Panc1 (cell line): ENCODE measurements at regions not wholly inside any gene's neighbourhood (a gene's known extent, or its start where the extent isn't known, plus 50 kb on each side); places are given as distances from the start of the nearest gene placed in this dataset.

Source experiments
- ATAC-seq: fragments of 200-7000 bp; cut with Tn5 transposase; 2 replicates; pipeline ENCODE4 v1.9.1; 2020; ENCODE audit warnings: mild to moderate bottlenecking, moderate library complexity
- BruUV-seq: library from RNA; stranded (reverse); fragments of 400-500 nt; replicated peaks from 2 replicates; lab custom pipeline; 2021; lab: Mats Ljungman, UMichigan
- CTCF ChIA-PET: fragments of 300-600 bp; sonication (Branson Sonifier 250); formaldehyde crosslinking; loops from one replicate; lab custom pipeline; 2022; ENCODE audit warnings: antibody characterized with exemption; lab: Charles Lee
- POLR2A ChIA-PET: fragments of 300-600 bp; sonication (Branson Sonifier 250); formaldehyde crosslinking; loops from one replicate; lab custom pipeline; 2022; ENCODE audit warnings: antibody characterized with exemption; lab: Charles Lee
- DNase-seq: peaks from one replicate; pipeline ENCODE4 v3.0.0-alpha.2; 2010; ENCODE audit warnings: low read depth, low spot score
- H3K27ac ChIP-seq: 2 replicates; pipeline ENCODE4 v1.5.1; 2011; ENCODE audit warnings: mild to moderate bottlenecking, low read length, inconsistent platforms
- H3K27me3 ChIP-seq: fragments of 200-500 bp; sonication (Bioruptor generic); 2 replicates; pipeline ENCODE4 v1.6.0; 2014; ENCODE audit warnings: low read length, inconsistent platforms; ENCODE audit not compliant: control insufficient read depth, insufficient read depth
- H3K36me3 ChIP-seq: fragments of 200-500 bp; sonication (Bioruptor generic); 2 replicates; pipeline ENCODE4 v1.5.1; 2014; ENCODE audit warnings: inconsistent platforms, mild to moderate bottlenecking, low read length, moderate library complexity; ENCODE audit not compliant: control insufficient read depth, insufficient read depth
- H3K4me1 ChIP-seq: 2 replicates; pipeline ENCODE4 v1.5.1; 2011; ENCODE audit warnings: inconsistent platforms, mild to moderate bottlenecking, low read length, moderate library complexity; ENCODE audit not compliant: control insufficient read depth, insufficient read depth
- H3K4me3 ChIP-seq, 2 experiments: 2 replicates each; pipeline ENCODE4 v1.5.1; 2011 to 2012; ENCODE audit warnings: low read depth in 2 of 2, low read length in 2 of 2, mild to moderate bottlenecking in 2 of 2, inconsistent platforms in 1 of 2, moderate library complexity in 1 of 2
- H3K9me3 ChIP-seq: fragments of 200-500 bp; sonication (Bioruptor generic); 2 replicates; pipeline ENCODE4 v1.5.1; 2014; ENCODE audit warnings: low read depth, mild to moderate bottlenecking, inconsistent platforms, low read length, moderate library complexity; ENCODE audit not compliant: control insufficient read depth, insufficient read depth
- CTCF ChIP-seq: fragments of 450-650 bp; IDR thresholded peaks from 2 replicates; pipeline ENCODE4 v1.5.1; 2017; ENCODE audit warnings: mild to moderate bottlenecking
- POLR2AphosphoS5 ChIP-seq: IDR thresholded peaks from 2 replicates; pipeline ENCODE4 v1.6.1; 2012; ENCODE audit warnings: mild to moderate bottlenecking, low read depth, low read length, moderate library complexity
- SIN3A ChIP-seq: IDR thresholded peaks from 2 replicates; pipeline ENCODE4 v1.6.1; 2012; ENCODE audit warnings: low read depth, mild to moderate bottlenecking, low read length, moderate library complexity, borderline replicate concordance; ENCODE audit not compliant: insufficient read depth
- TCF7L2 ChIP-seq: IDR thresholded peaks from 2 replicates; pipeline ENCODE4 v1.6.1; 2011; ENCODE audit warnings: mild to moderate bottlenecking, low read depth, low read length, inconsistent platforms
- in situ Hi-C: cut with HindIII; loops from 2 replicates; pipeline ENCODE4 v1.10.0; 2016; ENCODE audit warnings: low sequenced_read_pairs, low pct_unique_long_range_greater_than_20kb
- intact Hi-C: fragments of 100-400 bp; cut with micrococcal nuclease; formaldehyde crosslinking; loops from one replicate; pipeline ENCODE4 v1.10.0; 2022; ENCODE audit not compliant: unreplicated experiment
- TF ChIP-seq, protein P1 (sequence below), 2 experiments: IDR thresholded peaks; 2 replicates each; pipeline ENCODE4 v1.6.1; 2011 to 2012; ENCODE audit warnings: low read depth in 2 of 2, control low read depth in 1 of 2, low read length in 1 of 2, mild to moderate bottlenecking in 1 of 2, moderate library complexity in 1 of 2; ENCODE audit not compliant: insufficient read depth in 1 of 2

- CTCF ChIA-PET, result no interaction called here
- intact Hi-C loops (no loop called here), in situ Hi-C loops (no loop called here)
- Histone ChIP-seq H3K4me3 (no peak overlapping the region), H3K36me3 (no peaks in the 10 kb centered on the region), H3K27ac (no peak overlapping the region), H3K9me3 (no peaks in the 10 kb centered on the region), H3K27me3 (no peaks in the 10 kb centered on the region), H3K4me1 (no peaks in the 10 kb centered on the region)
- POLR2A ChIA-PET, result no interaction called here
- DNase-seq (no peak), ATAC-seq (no peak)
- BruUV-seq, result no TSS peak
- TF ChIP-seq SIN3A, result no peak
Measured at GRCh38 chr4:135316266-135316779, 1114.7 kb upstream of the PABPC4L start.

GRCh38 chr4:135290136-135290535 is 1088.5 kb upstream of the PABPC4L start:
- no peak for ATAC-seq
- intact Hi-C loops (no loop called here), in situ Hi-C loops (no loop called here)
- ChIA-PET CTCF (no interaction called here), POLR2A (no interaction called here)
- TF ChIP-seq, protein P1, sequence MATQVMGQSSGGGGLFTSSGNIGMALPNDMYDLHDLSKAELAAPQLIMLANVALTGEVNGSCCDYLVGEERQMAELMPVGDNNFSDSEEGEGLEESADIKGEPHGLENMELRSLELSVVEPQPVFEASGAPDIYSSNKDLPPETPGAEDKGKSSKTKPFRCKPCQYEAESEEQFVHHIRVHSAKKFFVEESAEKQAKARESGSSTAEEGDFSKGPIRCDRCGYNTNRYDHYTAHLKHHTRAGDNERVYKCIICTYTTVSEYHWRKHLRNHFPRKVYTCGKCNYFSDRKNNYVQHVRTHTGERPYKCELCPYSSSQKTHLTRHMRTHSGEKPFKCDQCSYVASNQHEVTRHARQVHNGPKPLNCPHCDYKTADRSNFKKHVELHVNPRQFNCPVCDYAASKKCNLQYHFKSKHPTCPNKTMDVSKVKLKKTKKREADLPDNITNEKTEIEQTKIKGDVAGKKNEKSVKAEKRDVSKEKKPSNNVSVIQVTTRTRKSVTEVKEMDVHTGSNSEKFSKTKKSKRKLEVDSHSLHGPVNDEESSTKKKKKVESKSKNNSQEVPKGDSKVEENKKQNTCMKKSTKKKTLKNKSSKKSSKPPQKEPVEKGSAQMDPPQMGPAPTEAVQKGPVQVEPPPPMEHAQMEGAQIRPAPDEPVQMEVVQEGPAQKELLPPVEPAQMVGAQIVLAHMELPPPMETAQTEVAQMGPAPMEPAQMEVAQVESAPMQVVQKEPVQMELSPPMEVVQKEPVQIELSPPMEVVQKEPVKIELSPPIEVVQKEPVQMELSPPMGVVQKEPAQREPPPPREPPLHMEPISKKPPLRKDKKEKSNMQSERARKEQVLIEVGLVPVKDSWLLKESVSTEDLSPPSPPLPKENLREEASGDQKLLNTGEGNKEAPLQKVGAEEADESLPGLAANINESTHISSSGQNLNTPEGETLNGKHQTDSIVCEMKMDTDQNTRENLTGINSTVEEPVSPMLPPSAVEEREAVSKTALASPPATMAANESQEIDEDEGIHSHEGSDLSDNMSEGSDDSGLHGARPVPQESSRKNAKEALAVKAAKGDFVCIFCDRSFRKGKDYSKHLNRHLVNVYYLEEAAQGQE (IDR thresholded peaks at IDR 0.05; ENCODE audit: insufficient read depth in 1 of 2, low read depth in 2 of 2, low read length in 1 of 2), result no peak
- TF ChIP-seq TCF7L2 (no peak), CTCF (no peak), SIN3A (no peak), POLR2AphosphoS5 (no peak)
- H3K9me3 ChIP-seq, result no peaks in the 10 kb centered on the region
- H3K27me3 ChIP-seq, result no peaks in the 10 kb centered on the region
- H3K4me3 ChIP-seq, result no peak overlapping the region
- no peak for DNase-seq
- H3K4me1 ChIP-seq, result no peaks in the 10 kb centered on the region
- no TSS peak for BruUV-seq
- no peak overlapping the region for H3K27ac ChIP-seq
- H3K36me3 ChIP-seq, result no peaks in the 10 kb centered on the region

DNA sequence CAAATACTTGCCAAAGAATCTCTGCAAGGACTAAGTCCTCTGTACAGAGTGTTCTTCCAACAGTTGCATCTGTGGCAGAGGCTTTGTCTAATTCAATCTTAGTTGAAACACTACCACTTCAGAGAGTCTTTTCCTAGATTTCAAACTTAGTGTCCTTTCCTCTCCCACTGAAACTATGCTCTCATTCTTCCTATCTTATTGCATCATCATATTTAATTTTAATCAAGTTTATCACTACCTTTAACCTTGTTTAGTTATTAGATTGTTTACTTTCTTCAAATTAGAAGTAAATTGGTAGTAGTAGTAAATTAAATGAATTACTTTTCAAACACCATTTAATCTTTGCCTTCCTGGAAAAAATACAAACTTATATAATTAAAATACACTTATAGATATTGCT is 1082.3 kb upstream of the PABPC4L start:
- H3K27ac ChIP-seq, result no peak overlapping the region
- TF ChIP-seq POLR2AphosphoS5 (no peak), SIN3A (no peak), CTCF (no peak), TCF7L2 (no peak)
- TF ChIP-seq, protein P1 (IDR thresholded peaks at IDR 0.05; ENCODE audit: insufficient read depth in 1 of 2, low read depth in 2 of 2, low read length in 1 of 2), result no peak
- POLR2A ChIA-PET, result no interaction called here
- no peak overlapping the region for H3K4me3 ChIP-seq
- no peaks in the 10 kb centered on the region for H3K27me3 ChIP-seq
- CTCF ChIA-PET, result no interaction called here
- DNase-seq, result no peak
- no peaks in the 10 kb centered on the region for H3K36me3 ChIP-seq
- ATAC-seq, result no peak
- in situ Hi-C loops (no loop called here), intact Hi-C loops (no loop called here)
- no TSS peak for BruUV-seq
- H3K4me1 ChIP-seq, result no peaks in the 10 kb centered on the region
- no peaks in the 10 kb centered on the region for H3K9me3 ChIP-seq
